SK-N-SH treated with all-trans-retinoic acid at 6 μM for 48 hours (cell line): ENCODE measurements at regions not wholly inside any gene's neighbourhood (a gene's known extent, or its start where the extent isn't known, plus 50 kb on each side); places are given as distances from the start of the nearest gene placed in this dataset.

Experiments used
- ATAC-seq: fragments of 200-7000 bp; cut with Tn5 transposase; 3 replicates; pipeline ENCODE4 v1.9.1; 2020; ENCODE audit warnings: mild to moderate bottlenecking, moderate library complexity
- ARNTL ChIP-seq: fragments of 450-650 bp; formaldehyde crosslinking; IDR thresholded peaks from 2 replicates; pipeline ENCODE4 v1.5.0; 2020; ENCODE audit warnings: low read depth, mild to moderate bottlenecking, moderate library complexity, borderline replicate concordance
- BACH2 ChIP-seq: fragments of 250-450 bp; sonication (Bioruptor Pico); IDR thresholded peaks from 2 replicates; pipeline ENCODE4 v1.9.0; 2021; ENCODE audit warnings: mild to moderate bottlenecking, borderline replicate concordance
- CSDC2 ChIP-seq: fragments of 250-450 bp; sonication (Bioruptor Pico); IDR thresholded peaks from 2 replicates; pipeline ENCODE4 v1.5.0; 2020; ENCODE audit warnings: mild to moderate bottlenecking, moderate library complexity
- ESRRG ChIP-seq: fragments of 250-450 bp; sonication (Bioruptor Pico); IDR thresholded peaks from 2 replicates; pipeline ENCODE4 v1.6.1; 2021; ENCODE audit warnings: mild to moderate bottlenecking
- ISL1 ChIP-seq: fragments of 250-450 bp; sonication (Bioruptor Pico); IDR thresholded peaks from 2 replicates; pipeline ENCODE4 v2.1.2; 2022; ENCODE audit warnings: mild to moderate bottlenecking, moderate library complexity
- PPARA ChIP-seq: fragments of 250-450 bp; sonication (Bioruptor Pico); IDR thresholded peaks from 2 replicates; pipeline ENCODE4 v1.5.0; 2020; ENCODE audit warnings: mild to moderate bottlenecking, borderline replicate concordance
- RARB ChIP-seq: fragments of 250-450 bp; sonication (Bioruptor Pico); IDR thresholded peaks from 2 replicates; pipeline ENCODE4 v1.8.0; 2021; ENCODE audit warnings: mild to moderate bottlenecking, moderate library complexity
- SNAI2 ChIP-seq: fragments of 250-450 bp; sonication (Bioruptor Pico); IDR thresholded peaks from 2 replicates; pipeline ENCODE4 v1.5.0; 2020; ENCODE audit warnings: mild to moderate bottlenecking, moderate library complexity
- TCF4 ChIP-seq: fragments of 250-450 bp; sonication (Bioruptor Pico); IDR thresholded peaks from 2 replicates; pipeline ENCODE4 v1.8.0; 2021; ENCODE audit warnings: mild to moderate bottlenecking, moderate library complexity, borderline replicate concordance
- TOX ChIP-seq: fragments of 250-450 bp; sonication (Bioruptor Pico); IDR thresholded peaks from 2 replicates; pipeline ENCODE4 v1.8.0; 2021; ENCODE audit warnings: mild to moderate bottlenecking, moderate library complexity, borderline replicate concordance
- ZC3H10 ChIP-seq: fragments of 250-450 bp; sonication (Bioruptor Pico); IDR thresholded peaks from 2 replicates; pipeline ENCODE4 v1.5.1; 2021; ENCODE audit warnings: mild to moderate bottlenecking, moderate library complexity
- ZFP30 ChIP-seq: fragments of 450-650 bp; formaldehyde crosslinking; IDR thresholded peaks from 2 replicates; pipeline ENCODE4 v1.5.0; 2022; ENCODE audit warnings: mild to moderate bottlenecking, moderate library complexity
- ZNF565 ChIP-seq: fragments of 450-650 bp; formaldehyde crosslinking; conservative IDR thresholded peaks from 2 replicates; pipeline ENCODE4 v1.5.0; 2020; ENCODE audit warnings: low read depth, mild to moderate bottlenecking, moderate library complexity
- ZNF70 ChIP-seq: fragments of 450-650 bp; formaldehyde crosslinking; IDR thresholded peaks from 2 replicates; pipeline ENCODE4 v1.5.0; 2020; ENCODE audit warnings: mild to moderate bottlenecking, moderate library complexity
- ZNF8 ChIP-seq: fragments of 450-650 bp; formaldehyde crosslinking; IDR thresholded peaks from 2 replicates; pipeline ENCODE4 v1.5.0; 2020; ENCODE audit warnings: mild to moderate bottlenecking, moderate library complexity
- TF ChIP-seq, protein P1 (sequence below): fragments of 250-450 bp; sonication (Bioruptor Pico); IDR thresholded peaks from 2 replicates; pipeline ENCODE4 v1.5.0; 2020; ENCODE audit warnings: mild to moderate bottlenecking, moderate library complexity
- TF ChIP-seq, protein P2 (sequence below): fragments of 250-450 bp; sonication (Bioruptor Pico); IDR thresholded peaks from 2 replicates; pipeline ENCODE4 v1.8.0; 2021; ENCODE audit warnings: low read depth, mild to moderate bottlenecking, moderate library complexity, borderline replicate concordance
- TF ChIP-seq, protein P3 (sequence below): fragments of 250-450 bp; sonication (Bioruptor Pico); IDR thresholded peaks from 2 replicates; pipeline ENCODE4 v1.5.1; 2021; ENCODE audit warnings: mild to moderate bottlenecking, moderate library complexity
- TF ChIP-seq, protein P4 (sequence below): fragments of 250-450 bp; sonication (Bioruptor Pico); IDR thresholded peaks from 2 replicates; pipeline ENCODE4 v1.8.0; 2020; ENCODE audit warnings: mild to moderate bottlenecking, moderate library complexity, borderline replicate concordance
- TF ChIP-seq, protein P5 (sequence below): fragments of 250-450 bp; sonication (Bioruptor Pico); IDR thresholded peaks from 2 replicates; pipeline ENCODE4 v1.5.1; 2020; ENCODE audit warnings: low read depth, mild to moderate bottlenecking, moderate library complexity

DNA sequence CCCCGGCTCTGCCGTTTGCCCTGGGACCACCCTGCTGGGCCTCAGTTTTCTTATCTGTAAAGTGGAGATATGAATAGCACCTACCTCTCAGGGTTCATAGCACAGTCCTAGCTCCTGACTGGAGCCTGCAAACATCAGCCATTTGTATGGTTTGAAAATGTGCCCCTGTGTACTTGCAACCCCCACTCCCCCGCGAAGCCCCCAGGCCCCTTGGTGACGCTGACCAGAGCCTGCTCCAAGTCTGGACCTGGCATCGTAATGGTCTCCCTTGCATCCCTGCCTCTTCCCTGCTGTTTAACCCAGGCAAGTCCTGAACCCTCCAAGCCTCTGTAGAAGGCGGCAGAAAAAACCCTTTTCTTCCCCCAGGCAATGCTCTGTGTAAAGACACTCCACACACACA, 128.0 kb downstream of the IRF8 start (continued):
- TF ChIP-seq, protein P1, sequence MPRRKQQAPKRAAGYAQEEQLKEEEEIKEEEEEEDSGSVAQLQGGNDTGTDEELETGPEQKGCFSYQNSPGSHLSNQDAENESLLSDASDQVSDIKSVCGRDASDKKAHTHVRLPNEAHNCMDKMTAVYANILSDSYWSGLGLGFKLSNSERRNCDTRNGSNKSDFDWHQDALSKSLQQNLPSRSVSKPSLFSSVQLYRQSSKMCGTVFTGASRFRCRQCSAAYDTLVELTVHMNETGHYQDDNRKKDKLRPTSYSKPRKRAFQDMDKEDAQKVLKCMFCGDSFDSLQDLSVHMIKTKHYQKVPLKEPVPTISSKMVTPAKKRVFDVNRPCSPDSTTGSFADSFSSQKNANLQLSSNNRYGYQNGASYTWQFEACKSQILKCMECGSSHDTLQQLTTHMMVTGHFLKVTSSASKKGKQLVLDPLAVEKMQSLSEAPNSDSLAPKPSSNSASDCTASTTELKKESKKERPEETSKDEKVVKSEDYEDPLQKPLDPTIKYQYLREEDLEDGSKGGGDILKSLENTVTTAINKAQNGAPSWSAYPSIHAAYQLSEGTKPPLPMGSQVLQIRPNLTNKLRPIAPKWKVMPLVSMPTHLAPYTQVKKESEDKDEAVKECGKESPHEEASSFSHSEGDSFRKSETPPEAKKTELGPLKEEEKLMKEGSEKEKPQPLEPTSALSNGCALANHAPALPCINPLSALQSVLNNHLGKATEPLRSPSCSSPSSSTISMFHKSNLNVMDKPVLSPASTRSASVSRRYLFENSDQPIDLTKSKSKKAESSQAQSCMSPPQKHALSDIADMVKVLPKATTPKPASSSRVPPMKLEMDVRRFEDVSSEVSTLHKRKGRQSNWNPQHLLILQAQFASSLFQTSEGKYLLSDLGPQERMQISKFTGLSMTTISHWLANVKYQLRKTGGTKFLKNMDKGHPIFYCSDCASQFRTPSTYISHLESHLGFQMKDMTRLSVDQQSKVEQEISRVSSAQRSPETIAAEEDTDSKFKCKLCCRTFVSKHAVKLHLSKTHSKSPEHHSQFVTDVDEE (CRISPR knock-in tag), result no peak
- TF ChIP-seq TOX (CRISPR knock-in tag), result no peak

DNA sequence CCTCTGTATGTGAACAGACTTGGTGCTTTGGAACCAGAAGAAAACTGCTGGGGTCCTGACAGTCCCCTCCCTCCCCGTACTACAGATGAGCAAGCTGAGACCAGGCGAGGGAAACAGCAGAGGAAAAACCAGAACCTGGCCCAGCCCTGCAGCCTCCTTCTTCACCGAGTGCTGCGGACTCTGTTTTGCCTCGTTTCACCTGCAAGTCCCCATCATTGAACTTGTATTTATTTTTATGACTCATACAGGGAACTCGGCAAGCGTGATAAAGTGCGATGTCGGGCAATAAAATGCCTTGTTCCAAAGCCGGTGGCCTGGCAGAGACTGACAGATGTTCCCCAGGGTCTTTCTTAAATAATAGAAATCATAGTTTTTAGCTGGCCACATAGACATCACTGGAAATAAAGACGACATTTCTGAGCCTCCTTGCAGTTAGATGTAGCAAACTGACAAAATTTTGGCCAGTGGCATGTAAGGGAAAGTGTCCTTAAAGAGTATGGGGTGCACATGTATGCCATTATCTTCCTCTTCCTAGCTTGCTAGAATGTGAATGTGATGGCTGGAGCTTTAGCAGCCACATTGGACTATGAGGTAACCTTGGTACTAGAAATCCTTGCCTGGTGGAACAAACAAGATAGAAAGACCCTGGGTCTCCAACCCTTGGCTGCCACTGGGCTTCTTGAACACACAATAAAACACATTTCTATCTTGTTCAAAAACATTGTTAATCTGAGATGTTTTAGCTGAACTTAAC, 128.6 kb downstream of the IRF8 start:
- ATAC-seq, result no peak
- TF ChIP-seq ZC3H10 (CRISPR knock-in tag) (no peak), TOX (CRISPR knock-in tag) (no peak), TCF4 (no peak), ARNTL (no peak), ESRRG (no peak), SNAI2 (CRISPR knock-in tag) (no peak), CSDC2 (CRISPR knock-in tag) (no peak), ZFP30 (CRISPR knock-in tag) (no peak), PPARA (no peak), ZNF565 (no peak)
- TF ChIP-seq, protein P2, sequence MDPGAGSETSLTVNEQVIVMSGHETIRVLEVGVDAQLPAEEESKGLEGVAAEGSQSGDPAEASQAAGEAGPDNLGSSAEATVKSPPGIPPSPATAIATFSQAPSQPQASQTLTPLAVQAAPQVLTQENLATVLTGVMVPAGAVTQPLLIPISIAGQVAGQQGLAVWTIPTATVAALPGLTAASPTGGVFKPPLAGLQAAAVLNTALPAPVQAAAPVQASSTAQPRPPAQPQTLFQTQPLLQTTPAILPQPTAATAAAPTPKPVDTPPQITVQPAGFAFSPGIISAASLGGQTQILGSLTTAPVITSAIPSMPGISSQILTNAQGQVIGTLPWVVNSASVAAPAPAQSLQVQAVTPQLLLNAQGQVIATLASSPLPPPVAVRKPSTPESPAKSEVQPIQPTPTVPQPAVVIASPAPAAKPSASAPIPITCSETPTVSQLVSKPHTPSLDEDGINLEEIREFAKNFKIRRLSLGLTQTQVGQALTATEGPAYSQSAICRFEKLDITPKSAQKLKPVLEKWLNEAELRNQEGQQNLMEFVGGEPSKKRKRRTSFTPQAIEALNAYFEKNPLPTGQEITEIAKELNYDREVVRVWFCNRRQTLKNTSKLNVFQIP (CRISPR knock-in tag), result no peak
- TF ChIP-seq, protein P3, sequence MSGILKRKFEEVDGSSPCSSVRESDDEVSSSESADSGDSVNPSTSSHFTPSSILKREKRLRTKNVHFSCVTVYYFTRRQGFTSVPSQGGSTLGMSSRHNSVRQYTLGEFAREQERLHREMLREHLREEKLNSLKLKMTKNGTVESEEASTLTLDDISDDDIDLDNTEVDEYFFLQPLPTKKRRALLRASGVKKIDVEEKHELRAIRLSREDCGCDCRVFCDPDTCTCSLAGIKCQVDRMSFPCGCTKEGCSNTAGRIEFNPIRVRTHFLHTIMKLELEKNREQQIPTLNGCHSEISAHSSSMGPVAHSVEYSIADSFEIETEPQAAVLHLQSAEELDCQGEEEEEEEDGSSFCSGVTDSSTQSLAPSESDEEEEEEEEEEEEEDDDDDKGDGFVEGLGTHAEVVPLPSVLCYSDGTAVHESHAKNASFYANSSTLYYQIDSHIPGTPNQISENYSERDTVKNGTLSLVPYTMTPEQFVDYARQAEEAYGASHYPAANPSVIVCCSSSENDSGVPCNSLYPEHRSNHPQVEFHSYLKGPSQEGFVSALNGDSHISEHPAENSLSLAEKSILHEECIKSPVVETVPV (CRISPR knock-in tag), result no peak
- TF ChIP-seq, protein P4, sequence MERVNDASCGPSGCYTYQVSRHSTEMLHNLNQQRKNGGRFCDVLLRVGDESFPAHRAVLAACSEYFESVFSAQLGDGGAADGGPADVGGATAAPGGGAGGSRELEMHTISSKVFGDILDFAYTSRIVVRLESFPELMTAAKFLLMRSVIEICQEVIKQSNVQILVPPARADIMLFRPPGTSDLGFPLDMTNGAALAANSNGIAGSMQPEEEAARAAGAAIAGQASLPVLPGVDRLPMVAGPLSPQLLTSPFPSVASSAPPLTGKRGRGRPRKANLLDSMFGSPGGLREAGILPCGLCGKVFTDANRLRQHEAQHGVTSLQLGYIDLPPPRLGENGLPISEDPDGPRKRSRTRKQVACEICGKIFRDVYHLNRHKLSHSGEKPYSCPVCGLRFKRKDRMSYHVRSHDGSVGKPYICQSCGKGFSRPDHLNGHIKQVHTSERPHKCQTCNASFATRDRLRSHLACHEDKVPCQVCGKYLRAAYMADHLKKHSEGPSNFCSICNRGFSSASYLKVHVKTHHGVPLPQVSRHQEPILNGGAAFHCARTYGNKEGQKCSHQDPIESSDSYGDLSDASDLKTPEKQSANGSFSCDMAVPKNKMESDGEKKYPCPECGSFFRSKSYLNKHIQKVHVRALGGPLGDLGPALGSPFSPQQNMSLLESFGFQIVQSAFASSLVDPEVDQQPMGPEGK (CRISPR knock-in tag), result no peak
- TF ChIP-seq, protein P5, sequence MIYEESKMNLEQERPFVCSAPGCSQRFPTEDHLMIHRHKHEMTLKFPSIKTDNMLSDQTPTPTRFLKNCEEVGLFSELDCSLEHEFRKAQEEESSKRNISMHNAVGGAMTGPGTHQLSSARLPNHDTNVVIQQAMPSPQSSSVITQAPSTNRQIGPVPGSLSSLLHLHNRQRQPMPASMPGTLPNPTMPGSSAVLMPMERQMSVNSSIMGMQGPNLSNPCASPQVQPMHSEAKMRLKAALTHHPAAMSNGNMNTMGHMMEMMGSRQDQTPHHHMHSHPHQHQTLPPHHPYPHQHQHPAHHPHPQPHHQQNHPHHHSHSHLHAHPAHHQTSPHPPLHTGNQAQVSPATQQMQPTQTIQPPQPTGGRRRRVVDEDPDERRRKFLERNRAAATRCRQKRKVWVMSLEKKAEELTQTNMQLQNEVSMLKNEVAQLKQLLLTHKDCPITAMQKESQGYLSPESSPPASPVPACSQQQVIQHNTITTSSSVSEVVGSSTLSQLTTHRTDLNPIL (CRISPR knock-in tag), result no peak
- TF ChIP-seq, all 23 proteins: peak for 0

DNA sequence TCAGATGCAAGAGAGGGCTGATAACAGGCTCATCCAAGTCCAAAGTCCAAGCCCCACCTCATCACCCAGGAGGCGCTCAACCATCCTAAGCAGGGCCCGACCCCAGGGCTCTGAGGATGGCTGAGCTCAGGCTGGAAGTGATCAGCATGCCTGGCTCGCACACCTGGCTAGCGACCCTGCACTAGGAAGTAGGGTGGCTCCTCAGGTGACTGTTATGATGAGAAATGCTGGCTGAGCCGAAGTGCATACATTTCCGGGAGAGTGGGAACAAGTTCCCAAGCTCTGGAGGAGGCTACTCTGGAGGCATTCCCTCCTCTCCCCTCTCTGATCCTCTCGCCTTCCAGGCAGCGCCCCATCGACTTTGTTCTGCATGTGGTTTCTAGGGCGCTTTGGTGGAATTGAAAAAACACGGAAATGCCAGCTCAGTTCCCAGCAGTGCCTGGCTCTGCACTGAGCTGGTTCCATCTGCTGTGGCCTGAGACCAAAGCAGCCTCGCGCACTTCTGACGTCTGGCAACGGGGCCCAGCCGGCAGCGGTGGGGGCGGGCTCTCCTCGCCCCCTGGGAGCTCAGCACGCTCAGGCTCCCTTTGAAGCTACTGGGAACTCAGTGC, 130.3 kb downstream of the IRF8 start:
- TF ChIP-seq PPARA (no peak), BACH2 (CRISPR knock-in tag) (no peak), ISL1 (CRISPR knock-in tag) (no peak)
- no peak for ATAC-seq

DNA sequence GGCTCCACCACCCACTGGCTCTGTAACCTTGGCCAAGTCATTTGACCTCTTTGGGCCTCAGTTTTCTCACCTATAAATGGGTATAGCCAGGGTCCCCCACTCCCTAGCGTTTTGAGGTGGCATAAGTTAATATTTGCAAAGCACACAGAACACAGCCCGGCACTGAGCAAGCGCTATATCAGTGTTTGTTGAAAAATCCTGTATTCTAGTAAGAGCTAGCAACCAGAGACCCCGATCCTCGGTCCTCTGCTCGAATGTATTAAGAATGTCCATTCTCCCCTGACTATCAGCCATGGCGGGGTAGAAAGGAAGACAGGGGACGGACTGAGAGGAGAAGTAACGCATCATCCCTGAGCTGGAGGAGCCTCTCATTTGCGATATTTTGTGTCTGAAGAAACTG, 131.2 kb downstream of the IRF8 start:
- no peak for TF ChIP-seq ZC3H10 (CRISPR knock-in tag)
- no peak for TF ChIP-seq ISL1 (CRISPR knock-in tag)
- no peak for TF ChIP-seq CSDC2 (CRISPR knock-in tag)
- no peak for TF ChIP-seq ZNF8 (CRISPR knock-in tag)
- TF ChIP-seq ZFP30 (CRISPR knock-in tag), result no peak
- no peak for TF ChIP-seq RARB (CRISPR knock-in tag)
- no peak for TF ChIP-seq ZNF70 (CRISPR knock-in tag)
- no peak for ATAC-seq
